SK-N-SH (cell line): ENCODE measurements at regions not wholly inside any gene's neighbourhood (a gene's known extent, or its start where the extent isn't known, plus 50 kb on each side); places are given as distances from the start of the nearest gene placed in this dataset.

ENCODE experiments used
- CTCF ChIA-PET: fragments of 300-600, 350-600 bp; formaldehyde crosslinking; extraction: SDS; loops from one replicate; lab custom pipeline; 2021; lab: Yijun Ruan, JAX
- POLR2A ChIA-PET: fragments of 350-600 bp; sonication (Branson Sonifier 250); formaldehyde crosslinking; extraction: SDS; loops from one replicate; lab custom pipeline; 2020; ENCODE audit warnings: antibody characterized with exemption, inconsistent platforms; lab: Yijun Ruan, JAX
- DNase-seq: peaks from one replicate; pipeline ENCODE4 v3.0.0; 2012
- H2AFZ ChIP-seq: fragments of 200-600 bp; sonication (generic); 2 replicates; pipeline ENCODE4 v1.8.1; 2016; ENCODE audit warnings: antibody characterized with exemption, mild to moderate bottlenecking, low read depth
- H3F3A ChIP-seq: fragments of 200-600 bp; sonication (generic); replicated peaks from 2 replicates; pipeline ENCODE3; 2016; ENCODE audit warnings: antibody characterized with exemption, mild to moderate bottlenecking; ENCODE audit not compliant: insufficient read depth
- H3K27ac ChIP-seq, 2 experiments: fragments of 200-500 bp in 1 of 2; fragments of 200-600 bp in 1 of 2; sonication (Bioruptor generic) in 1 of 2; sonication (generic), shearing (Covaris generic) in 1 of 2; 2 replicates each; pipeline versions ENCODE4 v1.5.1 to v1.6.1; 2014 to 2016; ENCODE audit warnings: low read depth in 2 of 2, inconsistent platforms in 1 of 2, low read length in 1 of 2, mild to moderate bottlenecking in 1 of 2, mixed read lengths in 1 of 2
- H3K27me3 ChIP-seq: fragments of 200-600 bp; sonication (generic), shearing (Covaris generic); 2 replicates; pipeline ENCODE4 v1.6.1; 2016; ENCODE audit warnings: mixed run types; ENCODE audit not compliant: insufficient read depth
- H3K36me3 ChIP-seq, 2 experiments: fragments of 200-500 bp in 1 of 2; fragments of 200-600 bp in 1 of 2; sonication (Bioruptor generic) in 1 of 2; sonication (generic) in 1 of 2; replicated peaks in 1 of 2; 2 replicates each; pipeline versions ENCODE3 to v1.5.1; 2014 to 2016; ENCODE audit warnings: low read length in 1 of 2, mild to moderate bottlenecking in 1 of 2; ENCODE audit not compliant: insufficient read depth in 2 of 2, control insufficient read depth in 1 of 2
- H3K4me1 ChIP-seq, 2 experiments: fragments of 200-500 bp in 1 of 2; fragments of 200-600 bp in 1 of 2; sonication (Bioruptor generic) in 1 of 2; sonication (generic), shearing (Covaris generic) in 1 of 2; 2 replicates each; pipeline versions ENCODE4 v1.5.1 to v1.6.1; 2014 to 2016; ENCODE audit warnings: low read depth in 1 of 2, low read length in 1 of 2, mixed run types in 1 of 2; ENCODE audit not compliant: insufficient read depth in 2 of 2, control insufficient read depth in 1 of 2
- H3K4me2 ChIP-seq: fragments of 200-600 bp; sonication (generic), shearing (Covaris generic); 2 replicates; pipeline ENCODE4 v1.6.1; 2017; ENCODE audit warnings: mixed run types
- H3K4me3 ChIP-seq, 2 experiments: fragments of 200-500 bp in 1 of 2; fragments of 200-600 bp in 1 of 2; sonication (Bioruptor generic) in 1 of 2; sonication (generic), shearing (Covaris generic) in 1 of 2; 2 replicates each; pipeline versions ENCODE4 v1.5.1 to v1.8.1; 2014 to 2016; ENCODE audit warnings: low read depth in 2 of 2, inconsistent platforms in 1 of 2, low read length in 1 of 2, mild to moderate bottlenecking in 1 of 2, mixed read lengths in 1 of 2, moderate library complexity in 1 of 2
- H3K79me2 ChIP-seq: fragments of 200-600 bp; sonication (generic); 2 replicates; pipeline ENCODE4 v1.8.1; 2017; ENCODE audit warnings: mild to moderate bottlenecking; ENCODE audit not compliant: insufficient read depth
- H3K9ac ChIP-seq: fragments of 200-600 bp; sonication (generic); 2 replicates; pipeline ENCODE4 v1.6.1; 2017; ENCODE audit warnings: mixed run types
- H3K9me2 ChIP-seq: fragments of 200-600 bp; sonication (generic); 2 replicates; pipeline ENCODE4 v1.6.1; 2017; ENCODE audit warnings: mixed run types
- H3K9me3 ChIP-seq: fragments of 200-600 bp; sonication (generic); 2 replicates; pipeline ENCODE4 v1.6.1; 2017; ENCODE audit warnings: mixed run types, mild to moderate bottlenecking, moderate library complexity
- H4K20me1 ChIP-seq: fragments of 200-600 bp; sonication (generic); 2 replicates; pipeline ENCODE4 v1.6.1; 2017; ENCODE audit warnings: mild to moderate bottlenecking, mixed run types; ENCODE audit not compliant: insufficient read depth
- CHD2 ChIP-seq: fragments of 150-350 bp; IDR thresholded peaks from 2 replicates; pipeline ENCODE4 v1.6.1; 2018; ENCODE audit warnings: low read length; ENCODE audit not compliant: partially characterized antibody
- ELF1 ChIP-seq: IDR thresholded peaks from 2 replicates; pipeline ENCODE4 v1.4.0; 2012
- EP300 ChIP-seq, 2 experiments: IDR thresholded peaks; 2 replicates each; pipeline versions ENCODE4 v1.4.0 to v1.6.1; 2012; ENCODE audit warnings: borderline replicate concordance in 1 of 2, low read depth in 1 of 2, low read length in 1 of 2
- EZH2phosphoT487 ChIP-seq: fragments of 200-600 bp; sonication (generic); IDR thresholded peaks from 2 replicates; pipeline ENCODE4 v1.6.1; 2017; ENCODE audit warnings: low read depth, mixed run types, mild to moderate bottlenecking, antibody characterized with exemption, moderate library complexity, borderline replicate concordance
- FOSL2 ChIP-seq: IDR thresholded peaks from 2 replicates; pipeline ENCODE4 v1.4.0; 2012; ENCODE audit warnings: low read depth, mild to moderate bottlenecking, moderate library complexity, borderline replicate concordance
- FOXM1 ChIP-seq: IDR thresholded peaks from 2 replicates; pipeline ENCODE4 v1.4.0; 2012; ENCODE audit warnings: low read depth, mild to moderate bottlenecking
- GABPA ChIP-seq: IDR thresholded peaks from 2 replicates; pipeline ENCODE4 v1.4.0; 2012; ENCODE audit warnings: low read depth, mild to moderate bottlenecking
- JUND ChIP-seq: IDR thresholded peaks from 2 replicates; pipeline ENCODE4 v1.4.0; 2012
- MXI1 ChIP-seq: IDR thresholded peaks from 2 replicates; pipeline ENCODE4 v1.6.1; 2012; ENCODE audit warnings: mild to moderate bottlenecking, low read depth, low read length, improper control_type of control experiment
- NFIC ChIP-seq: IDR thresholded peaks from 2 replicates; pipeline ENCODE4 v1.4.0; 2012; ENCODE audit warnings: borderline replicate concordance
- NRF1 ChIP-seq: IDR thresholded peaks from 2 replicates; pipeline ENCODE4 v1.6.1; 2012; ENCODE audit warnings: low read depth, mild to moderate bottlenecking, low read length
- PBX3 ChIP-seq: IDR thresholded peaks from 2 replicates; pipeline ENCODE4; 2012
- POLR2AphosphoS5 ChIP-seq: IDR thresholded peaks from 2 replicates; pipeline ENCODE4 v1.6.1; 2012; ENCODE audit warnings: low read depth, low read length
- RCOR1 ChIP-seq: fragments of 150-350 bp; IDR thresholded peaks from 2 replicates; pipeline ENCODE4 v1.6.1; 2017; ENCODE audit warnings: antibody characterized with exemption, low read length
- RXRA ChIP-seq: IDR thresholded peaks from 2 replicates; pipeline ENCODE4 v1.4.0; 2012; ENCODE audit warnings: low read depth, mild to moderate bottlenecking, borderline replicate concordance
- SMC3 ChIP-seq: IDR thresholded peaks from 2 replicates; pipeline ENCODE4 v1.6.1; 2012; ENCODE audit warnings: low read depth, low read length, improper control_type of control experiment
- TCF12 ChIP-seq: IDR thresholded peaks from 2 replicates; pipeline ENCODE4 v1.4.0; 2012
- USF1 ChIP-seq: IDR thresholded peaks from 2 replicates; pipeline ENCODE4 v1.4.0; 2012; ENCODE audit warnings: low read depth, borderline replicate concordance
- YY1 ChIP-seq: IDR thresholded peaks from 2 replicates; pipeline ENCODE4 v1.4.0; 2012; ENCODE audit warnings: low read depth, mild to moderate bottlenecking
- WGBS: methylation state at CpG from one replicate; pipeline ENCODE4 v1.1.6; 2017; ENCODE audit warnings: low lambda C conversion rate; 5-methylcytosine and 5-hydroxymethylcytosine counted together
- TF ChIP-seq, protein P1 (sequence below): fragments of 200-600 bp; sonication (generic); IDR thresholded peaks from 2 replicates; pipeline ENCODE4 v1.6.1; 2017; ENCODE audit warnings: antibody characterized with exemption, mild to moderate bottlenecking, moderate library complexity
- TF ChIP-seq, protein P2 (sequence below): fragments of 150-350 bp; IDR thresholded peaks from 2 replicates; pipeline ENCODE4 v1.6.1; 2016; ENCODE audit warnings: mild to moderate bottlenecking, low read depth, low read length
- TF ChIP-seq, protein P3 (sequence below): IDR thresholded peaks from 2 replicates; pipeline ENCODE4 v1.4.0; 2012; ENCODE audit warnings: low read depth, borderline replicate concordance

DNA sequence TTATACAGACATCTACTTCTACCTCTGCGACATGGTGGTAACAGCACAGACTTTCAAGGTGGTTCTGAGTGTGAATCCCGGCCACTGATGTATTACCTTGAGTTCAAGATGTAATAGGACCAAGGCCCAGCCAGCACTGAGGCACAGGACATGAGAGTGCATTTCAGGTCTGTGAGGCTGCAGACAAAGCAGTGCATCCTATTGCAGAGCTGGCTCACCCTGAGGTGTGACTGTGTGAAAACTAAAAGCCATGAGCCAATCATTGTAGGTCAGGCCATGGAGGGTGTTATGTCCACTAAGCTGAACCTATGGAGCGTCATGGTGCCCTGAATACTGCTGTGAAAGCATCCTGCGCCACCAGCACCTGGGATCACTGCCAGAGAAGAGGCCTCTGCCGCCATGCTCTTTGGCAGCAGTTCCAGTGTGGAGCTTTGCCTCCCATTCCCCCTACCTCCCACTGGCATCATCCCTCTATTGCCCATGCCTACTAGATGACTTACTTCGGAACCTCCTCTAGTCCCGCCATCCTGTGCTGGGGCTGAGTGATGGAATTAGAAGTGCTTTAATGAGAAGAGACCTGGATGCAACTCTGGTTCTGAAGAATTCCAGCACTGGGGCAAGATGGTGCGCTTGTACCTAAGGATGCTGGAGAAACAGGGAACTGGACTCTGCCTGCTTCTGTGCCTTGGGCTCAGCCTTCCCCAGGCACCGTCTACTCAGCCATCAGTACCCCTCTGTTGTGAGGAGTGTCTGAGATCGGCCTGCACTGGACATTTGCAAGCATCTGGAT lies 112.0 kb upstream of the RMDN2 start:
- Histone ChIP-seq H4K20me1 (no peaks in the 10 kb centered on the region), H3K9ac (no peak overlapping the region)
- DNase-seq: no peak
- TF ChIP-seq EZH2phosphoT487: no peak
- no peak for TF ChIP-seq CHD2
- no peak for TF ChIP-seq TCF12
- no peak for TF ChIP-seq NFIC
- TF ChIP-seq GABPA: no peak
- no peak for TF ChIP-seq YY1
- no peak for TF ChIP-seq USF1
- TF ChIP-seq, all 33 proteins: peak for 0
- Histone ChIP-seq H3K9me3 (no peaks in the 10 kb centered on the region), H3K4me2 (no peak overlapping the region), H3F3A (peaks cover 4% of the 10 kb centered on the region), H3K36me3 (no peaks in the 10 kb centered on the region), H3K79me2 (no peaks in the 10 kb centered on the region), H3K9me2 (no peaks in the 10 kb centered on the region), H3K27me3 (no peaks in the 10 kb centered on the region), H2AFZ (no peak overlapping the region), H3K27ac (no peak overlapping the region), H3K4me1 (peaks cover 2 to 13% of the 10 kb centered on the region in 2 experiments; a peak in 3 of 4 replicates), H3K4me3 (no peak overlapping the region)
- WGBS: 94% methylated on average over 10 of the region's 10 CpGs
- CTCF ChIA-PET: interaction anchor here (1.0 to 1.7 kb wide), 5 partner anchors 20 to 398 kb away, joined by 3 to 8 read pairs (median 3); no protein-coding TSS in a partner anchor
- POLR2A ChIA-PET: no interaction called here

GRCh38 chr2:37816036-37816435 lies 109.1 kb upstream of the RMDN2 start:
- no peak for DNase-seq
- Histone ChIP-seq H3F3A (peaks cover 6% of the 10 kb centered on the region), H3K27ac (no peak overlapping the region), H3K9me3 (0 out of 2 replicates have a peak, but pooled peaks cover 4% of the 10 kb centered on the region), H4K20me1 (no peaks in the 10 kb centered on the region), H3K4me3 (no peak overlapping the region), H3K27me3 (no peaks in the 10 kb centered on the region), H2AFZ (no peak overlapping the region), H3K36me3 (no peaks in the 10 kb centered on the region), H3K4me2 (no peak overlapping the region), H3K4me1 (peaks cover 9 to 12% of the 10 kb centered on the region in 2 experiments; a peak in 3 of 4 replicates), H3K9me2 (no peaks in the 10 kb centered on the region), H3K9ac (no peak overlapping the region), H3K79me2 (no peaks in the 10 kb centered on the region)
- CTCF ChIA-PET: interaction anchor here (1.4 kb wide), 1 partner anchor 61 kb away, joined by 5 read pairs; no protein-coding TSS in a partner anchor
- POLR2A ChIA-PET: no interaction called here
- WGBS: 94% methylated on average over 8 of the region's 8 CpGs
- no peak for TF ChIP-seq PBX3
- TF ChIP-seq EP300 (IDR thresholded peaks at IDR 0.05; ENCODE audit: borderline replicate concordance in 1 of 2, low read depth in 1 of 2, low read length in 1 of 2): no peak
- TF ChIP-seq, protein P1, sequence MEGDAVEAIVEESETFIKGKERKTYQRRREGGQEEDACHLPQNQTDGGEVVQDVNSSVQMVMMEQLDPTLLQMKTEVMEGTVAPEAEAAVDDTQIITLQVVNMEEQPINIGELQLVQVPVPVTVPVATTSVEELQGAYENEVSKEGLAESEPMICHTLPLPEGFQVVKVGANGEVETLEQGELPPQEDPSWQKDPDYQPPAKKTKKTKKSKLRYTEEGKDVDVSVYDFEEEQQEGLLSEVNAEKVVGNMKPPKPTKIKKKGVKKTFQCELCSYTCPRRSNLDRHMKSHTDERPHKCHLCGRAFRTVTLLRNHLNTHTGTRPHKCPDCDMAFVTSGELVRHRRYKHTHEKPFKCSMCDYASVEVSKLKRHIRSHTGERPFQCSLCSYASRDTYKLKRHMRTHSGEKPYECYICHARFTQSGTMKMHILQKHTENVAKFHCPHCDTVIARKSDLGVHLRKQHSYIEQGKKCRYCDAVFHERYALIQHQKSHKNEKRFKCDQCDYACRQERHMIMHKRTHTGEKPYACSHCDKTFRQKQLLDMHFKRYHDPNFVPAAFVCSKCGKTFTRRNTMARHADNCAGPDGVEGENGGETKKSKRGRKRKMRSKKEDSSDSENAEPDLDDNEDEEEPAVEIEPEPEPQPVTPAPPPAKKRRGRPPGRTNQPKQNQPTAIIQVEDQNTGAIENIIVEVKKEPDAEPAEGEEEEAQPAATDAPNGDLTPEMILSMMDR: no peak
- no peak for TF ChIP-seq SMC3
- no peak for TF ChIP-seq MXI1
- TF ChIP-seq FOSL2: no peak
- TF ChIP-seq POLR2AphosphoS5: no peak
- no peak for TF ChIP-seq FOXM1
- no peak for TF ChIP-seq NRF1
- TF ChIP-seq, protein P2, sequence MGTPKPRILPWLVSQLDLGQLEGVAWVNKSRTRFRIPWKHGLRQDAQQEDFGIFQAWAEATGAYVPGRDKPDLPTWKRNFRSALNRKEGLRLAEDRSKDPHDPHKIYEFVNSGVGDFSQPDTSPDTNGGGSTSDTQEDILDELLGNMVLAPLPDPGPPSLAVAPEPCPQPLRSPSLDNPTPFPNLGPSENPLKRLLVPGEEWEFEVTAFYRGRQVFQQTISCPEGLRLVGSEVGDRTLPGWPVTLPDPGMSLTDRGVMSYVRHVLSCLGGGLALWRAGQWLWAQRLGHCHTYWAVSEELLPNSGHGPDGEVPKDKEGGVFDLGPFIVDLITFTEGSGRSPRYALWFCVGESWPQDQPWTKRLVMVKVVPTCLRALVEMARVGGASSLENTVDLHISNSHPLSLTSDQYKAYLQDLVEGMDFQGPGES: no peak
- TF ChIP-seq ELF1: no peak
- no peak for TF ChIP-seq JUND
- no peak for TF ChIP-seq RCOR1
- no peak for TF ChIP-seq GABPA
- no peak for TF ChIP-seq TCF12
- TF ChIP-seq, protein P3, sequence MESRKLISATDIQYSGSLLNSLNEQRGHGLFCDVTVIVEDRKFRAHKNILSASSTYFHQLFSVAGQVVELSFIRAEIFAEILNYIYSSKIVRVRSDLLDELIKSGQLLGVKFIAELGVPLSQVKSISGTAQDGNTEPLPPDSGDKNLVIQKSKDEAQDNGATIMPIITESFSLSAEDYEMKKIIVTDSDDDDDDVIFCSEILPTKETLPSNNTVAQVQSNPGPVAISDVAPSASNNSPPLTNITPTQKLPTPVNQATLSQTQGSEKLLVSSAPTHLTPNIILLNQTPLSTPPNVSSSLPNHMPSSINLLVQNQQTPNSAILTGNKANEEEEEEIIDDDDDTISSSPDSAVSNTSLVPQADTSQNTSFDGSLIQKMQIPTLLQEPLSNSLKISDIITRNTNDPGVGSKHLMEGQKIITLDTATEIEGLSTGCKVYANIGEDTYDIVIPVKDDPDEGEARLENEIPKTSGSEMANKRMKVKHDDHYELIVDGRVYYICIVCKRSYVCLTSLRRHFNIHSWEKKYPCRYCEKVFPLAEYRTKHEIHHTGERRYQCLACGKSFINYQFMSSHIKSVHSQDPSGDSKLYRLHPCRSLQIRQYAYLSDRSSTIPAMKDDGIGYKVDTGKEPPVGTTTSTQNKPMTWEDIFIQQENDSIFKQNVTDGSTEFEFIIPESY: no peak
- TF ChIP-seq RXRA: no peak
